ENCODE measurements at regions not wholly inside any gene's neighbourhood (a gene's known extent, or its start where the extent isn't known, plus 50 kb on each side); places are given as distances from the start of the nearest gene placed in this dataset.

DNA sequence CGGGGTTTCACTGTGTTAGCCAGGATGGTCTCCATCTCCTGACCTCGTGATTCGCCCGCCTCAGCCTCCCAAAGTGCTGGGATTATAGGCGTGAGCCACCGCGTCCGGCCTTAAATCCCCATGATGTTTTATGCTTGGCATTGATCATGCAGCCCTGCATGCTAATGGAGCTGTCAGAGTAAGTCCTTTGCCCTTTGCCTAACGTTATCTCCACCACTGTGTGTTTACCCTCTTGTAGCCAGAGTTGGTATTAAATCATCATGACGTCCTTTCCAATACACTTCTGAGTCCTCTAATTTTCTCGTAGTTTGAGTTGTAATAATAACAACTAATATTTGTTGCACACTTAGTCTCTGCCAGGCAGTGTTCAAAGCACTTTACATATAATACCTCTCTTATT, 57.2 kb upstream of the ZFAND5 start:
- POLR2A ChIA-PET = interaction anchor here (1.4 kb wide), 1 partner anchor 57 kb away, joined by 8 read pairs; the partner anchor contains the start of gene ZFAND5
- TF ChIP-seq JUN (IDR thresholded peaks at IDR 0.05) (no peak), EP300 (IDR thresholded peaks at IDR 0.05) (no peak)
- Histone ChIP-seq H3K4me2 (no peak overlapping the region), H3K4me3 (no peak overlapping the region), H3K4me1 (no peaks in the 10 kb centered on the region), H3K9me3 (no peaks in the 10 kb centered on the region), H3K27ac (no peak overlapping the region)
- ATAC-seq = no peak
- WGBS (ENCODE audit: missing lambda C conversion rate) = 89% methylated on average over 11 of the region's 11 CpGs
- no peak for FAIRE-seq
- CTCF ChIA-PET = interaction anchor here (1.1 to 1.4 kb wide), 4 partner anchors 13 to 172 kb away, joined by 3 to 4 read pairs (median 4); no protein-coding TSS in a partner anchor
- DNase-seq (ENCODE audit: low read depth in 1 of 2, low spot score in 1 of 2) = no peak

- H3K9me3 ChIP-seq = no peaks in the 10 kb centered on the region
- DNase-seq (ENCODE audit: low read depth in 1 of 2, low spot score in 1 of 2) (no peak), FAIRE-seq (no peak), ATAC-seq (no peak)
- H3K4me1 ChIP-seq = no peaks in the 10 kb centered on the region
- ChIA-PET POLR2A (interaction anchor here (0.6 to 1.2 kb wide), 2 partner anchors 24 to 56 kb away, joined by 3 to 11 read pairs; partner anchors contain the start of gene ZFAND5), CTCF (interaction anchor here (0.6 kb wide), 1 partner anchor 95 kb away, joined by 3 read pairs; no protein-coding TSS in a partner anchor)
- H3K4me2 ChIP-seq = no peak overlapping the region
- no peak overlapping the region for H3K4me3 ChIP-seq
- TF ChIP-seq HDAC2 (IDR thresholded peaks at IDR 0.05) (no peak), POLR2AphosphoS2 (conservative IDR thresholded peaks at IDR 0.05; ENCODE audit: low read length) (no peak), MAZ (IDR thresholded peaks at IDR 0.05; ENCODE audit: borderline replicate concordance, low read depth, low read length) (no peak), TP53 (CRISPR knock-in tag; IDR thresholded peaks at IDR 0.05) (no peak), FOSB (CRISPR knock-in tag; IDR thresholded peaks at IDR 0.05) (no peak), CEBPB (IDR thresholded peaks at IDR 0.05) (no peak), CBX8 (IDR thresholded peaks at IDR 0.05) (no peak), HES2 (IDR thresholded peaks at IDR 0.05) (no peak), GATA3 (IDR thresholded peaks at IDR 0.05; ENCODE audit: borderline replicate concordance) (no peak), CTCF (IDR thresholded peaks at IDR 0.05) (no peak), ATOH8 (CRISPR knock-in tag; IDR thresholded peaks at IDR 0.05; ENCODE audit: low read depth) (no peak)
- no peak overlapping the region for H3K27ac ChIP-seq
Measured at GRCh38 chr9:72420783-72421182, 55.8 kb upstream of the ZFAND5 start.

DNA sequence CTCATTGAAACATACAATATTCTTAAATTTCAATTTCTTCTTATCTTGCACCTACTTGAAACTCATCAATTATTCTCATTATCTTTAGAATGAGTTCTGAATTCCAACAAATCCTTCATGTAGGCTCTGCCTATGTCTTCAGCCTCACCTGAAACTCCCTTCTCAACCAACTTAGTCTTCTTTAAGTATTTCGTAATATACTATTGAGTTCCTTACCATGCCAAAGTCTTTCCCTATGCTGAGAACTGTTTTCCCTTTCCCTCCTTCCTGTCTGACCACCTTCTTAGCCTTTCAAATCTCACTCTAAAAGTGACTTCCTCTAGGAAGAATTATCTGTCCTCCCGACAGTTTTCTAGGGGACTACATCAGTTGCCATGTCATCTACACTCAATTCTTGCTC, 50.9 kb upstream of the ZFAND5 start:
- Histone ChIP-seq H3K27ac (no peak overlapping the region), H3K4me3 (no peak overlapping the region), H3K9me3 (no peaks in the 10 kb centered on the region), H3K4me2 (no peak overlapping the region), H3K4me1 (no peaks in the 10 kb centered on the region)
- WGBS (ENCODE audit: missing lambda C conversion rate) = 88% methylated on average over 2 of the region's 2 CpGs
- ChIA-PET CTCF (no interaction called here), POLR2A (no interaction called here)
- no peak for TF ChIP-seq HOXB5 (CRISPR knock-in tag; IDR thresholded peaks at IDR 0.05)
- TF ChIP-seq FOSB (CRISPR knock-in tag; IDR thresholded peaks at IDR 0.05) = no peak
- no peak for TF ChIP-seq ZC3H11A (IDR thresholded peaks at IDR 0.05)
- TF ChIP-seq NR3C1 (IDR thresholded peaks at IDR 0.05) = no peak
- no peak for TF ChIP-seq KDM5A (IDR thresholded peaks at IDR 0.05)
- no peak for TF ChIP-seq MAZ (IDR thresholded peaks at IDR 0.05; ENCODE audit: borderline replicate concordance, low read depth, low read length)
- TF ChIP-seq HDAC2 (IDR thresholded peaks at IDR 0.05) = no peak
- TF ChIP-seq NFE2L2 (conservative IDR thresholded peaks at IDR 0.05; ENCODE audit: low read length) = no peak
- TF ChIP-seq BHLHE40 (IDR thresholded peaks at IDR 0.05; ENCODE audit: low read depth, low read length) = no peak
- no peak for TF ChIP-seq CBX8 (IDR thresholded peaks at IDR 0.05)
- no peak for TF ChIP-seq RCOR1 (IDR thresholded peaks at IDR 0.05; ENCODE audit: low read depth, low read length)
- no peak for TF ChIP-seq GATA3 (IDR thresholded peaks at IDR 0.05; ENCODE audit: borderline replicate concordance)
- no peak for TF ChIP-seq KDM1A (IDR thresholded peaks at IDR 0.05; ENCODE audit: low read depth)
- no peak for TF ChIP-seq ZFP36 (IDR thresholded peaks at IDR 0.05; ENCODE audit: borderline replicate concordance, partially characterized antibody)
- FAIRE-seq = peak; percentile 13
- no peak for DNase-seq (ENCODE audit: low read depth in 1 of 2, low spot score in 1 of 2)
- ATAC-seq = no peak
